KMS-11 (cell line): ENCODE measurements at regions not wholly inside any gene's neighbourhood (a gene's known extent, or its start where the extent isn't known, plus 50 kb on each side); places are given as distances from the start of the nearest gene placed in this dataset.

Experiments
- H2AFZ ChIP-seq: fragments of 200-600 bp; sonication (generic); 2 replicates; pipeline ENCODE4 v1.6.1; 2016; ENCODE audit warnings: antibody characterized with exemption, mixed run types, low read depth
- H3K27ac ChIP-seq: fragments of 200-600 bp; sonication (generic); 2 replicates; pipeline ENCODE4 v1.6.1; 2016; ENCODE audit warnings: mild to moderate bottlenecking, mixed run types
- H3K27me3 ChIP-seq: fragments of 200-600 bp; sonication (generic); 2 replicates; pipeline ENCODE4 v1.6.1; 2017; ENCODE audit warnings: mild to moderate bottlenecking, low read depth, mixed run types, moderate library complexity; ENCODE audit not compliant: insufficient read depth
- H3K36me3 ChIP-seq: fragments of 200-600 bp; sonication (generic); 2 replicates; pipeline ENCODE4 v1.6.1; 2017; ENCODE audit warnings: mild to moderate bottlenecking, mixed run types; ENCODE audit not compliant: insufficient read depth
- H3K4me1 ChIP-seq: fragments of 200-600 bp; sonication (generic); 2 replicates; pipeline ENCODE4 v1.6.1; 2016; ENCODE audit warnings: mild to moderate bottlenecking, low read depth, mixed run types; ENCODE audit not compliant: poor library complexity, severe bottlenecking
- H3K4me2 ChIP-seq: fragments of 200-600 bp; sonication (generic); 2 replicates; pipeline ENCODE4 v1.7.0; 2016; ENCODE audit warnings: mild to moderate bottlenecking, mixed run types
- H3K4me3 ChIP-seq: fragments of 200-600 bp; sonication (generic); IDR thresholded peaks from 2 replicates; pipeline ENCODE4 v1.6.1; 2017; ENCODE audit warnings: low read depth, low read length, mixed read lengths; ENCODE audit not compliant: insufficient read depth
- H3K79me2 ChIP-seq: fragments of 200-600 bp; sonication (generic); 2 replicates; pipeline ENCODE4 v1.6.1; 2016; ENCODE audit warnings: low read depth, mixed run types; ENCODE audit not compliant: insufficient read depth
- H3K9ac ChIP-seq: fragments of 200-600 bp; sonication (generic); 2 replicates; pipeline ENCODE4 v1.6.1; 2016; ENCODE audit warnings: mild to moderate bottlenecking, mixed run types
- H4K20me1 ChIP-seq: fragments of 200-600 bp; sonication (generic); 2 replicates; pipeline ENCODE4 v1.6.1; 2016; ENCODE audit warnings: mild to moderate bottlenecking, mixed run types; ENCODE audit not compliant: insufficient read depth
- TF ChIP-seq, protein P1 (sequence below): fragments of 200-600 bp; sonication (generic); conservative IDR thresholded peaks from 2 replicates; pipeline ENCODE4 v1.6.1; 2017; ENCODE audit warnings: low read depth, mild to moderate bottlenecking, antibody characterized with exemption, low read length, moderate library complexity, mixed read lengths

DNA sequence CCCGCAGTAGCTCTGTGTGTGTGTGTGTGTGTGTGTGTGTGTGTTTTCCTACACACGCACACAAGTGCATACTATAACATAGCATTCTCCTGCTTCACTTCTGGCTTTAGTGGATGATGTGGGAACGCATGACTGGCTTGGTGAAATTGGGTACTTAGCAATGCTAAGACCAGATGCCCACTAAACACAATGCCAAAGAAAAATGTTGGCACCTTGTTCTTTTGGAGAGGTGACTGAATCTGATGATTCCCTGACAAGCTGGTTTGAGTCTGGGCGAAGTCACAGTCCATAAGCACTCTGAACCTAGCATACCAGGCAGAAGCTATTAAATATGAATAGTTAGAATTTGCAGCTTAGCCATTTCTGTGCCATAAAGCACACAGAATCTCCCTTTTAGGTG lies 68.0 kb upstream of the CDCA7L start:
- H3K9ac ChIP-seq: no peak overlapping the region
- H4K20me1 ChIP-seq: no peaks in the 10 kb centered on the region
- H3K27ac ChIP-seq: no peak overlapping the region
- no peaks in the 10 kb centered on the region for H3K79me2 ChIP-seq
- H3K27me3 ChIP-seq: no peaks in the 10 kb centered on the region
- no peak overlapping the region for H2AFZ ChIP-seq
- no peaks in the 10 kb centered on the region for H3K36me3 ChIP-seq
- TF ChIP-seq, protein P1, sequence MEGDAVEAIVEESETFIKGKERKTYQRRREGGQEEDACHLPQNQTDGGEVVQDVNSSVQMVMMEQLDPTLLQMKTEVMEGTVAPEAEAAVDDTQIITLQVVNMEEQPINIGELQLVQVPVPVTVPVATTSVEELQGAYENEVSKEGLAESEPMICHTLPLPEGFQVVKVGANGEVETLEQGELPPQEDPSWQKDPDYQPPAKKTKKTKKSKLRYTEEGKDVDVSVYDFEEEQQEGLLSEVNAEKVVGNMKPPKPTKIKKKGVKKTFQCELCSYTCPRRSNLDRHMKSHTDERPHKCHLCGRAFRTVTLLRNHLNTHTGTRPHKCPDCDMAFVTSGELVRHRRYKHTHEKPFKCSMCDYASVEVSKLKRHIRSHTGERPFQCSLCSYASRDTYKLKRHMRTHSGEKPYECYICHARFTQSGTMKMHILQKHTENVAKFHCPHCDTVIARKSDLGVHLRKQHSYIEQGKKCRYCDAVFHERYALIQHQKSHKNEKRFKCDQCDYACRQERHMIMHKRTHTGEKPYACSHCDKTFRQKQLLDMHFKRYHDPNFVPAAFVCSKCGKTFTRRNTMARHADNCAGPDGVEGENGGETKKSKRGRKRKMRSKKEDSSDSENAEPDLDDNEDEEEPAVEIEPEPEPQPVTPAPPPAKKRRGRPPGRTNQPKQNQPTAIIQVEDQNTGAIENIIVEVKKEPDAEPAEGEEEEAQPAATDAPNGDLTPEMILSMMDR: no peak
- no peak overlapping the region for H3K4me2 ChIP-seq
- no peak overlapping the region for H3K4me3 ChIP-seq
- H3K4me1 ChIP-seq: no peaks in the 10 kb centered on the region

GRCh38 chr7:22008683-22009082 lies 63.0 kb upstream of the CDCA7L start:
- Histone ChIP-seq H4K20me1 (no peaks in the 10 kb centered on the region), H3K79me2 (no peaks in the 10 kb centered on the region), H2AFZ (no peak overlapping the region), H3K27ac (no peak overlapping the region), H3K4me2 (no peak overlapping the region), H3K27me3 (no peaks in the 10 kb centered on the region), H3K4me3 (no peak overlapping the region), H3K36me3 (no peaks in the 10 kb centered on the region), H3K4me1 (no peaks in the 10 kb centered on the region), H3K9ac (no peak overlapping the region)
- TF ChIP-seq, protein P1: no peak

- Histone ChIP-seq H3K36me3 (no peaks in the 10 kb centered on the region), H3K4me1 (no peaks in the 10 kb centered on the region), H3K27me3 (no peaks in the 10 kb centered on the region), H3K9ac (no peak overlapping the region), H3K27ac (no peak overlapping the region), H3K4me2 (no peak overlapping the region), H3K4me3 (no peak overlapping the region), H4K20me1 (no peaks in the 10 kb centered on the region), H2AFZ (no peak overlapping the region), H3K79me2 (no peaks in the 10 kb centered on the region)
- TF ChIP-seq, protein P1: no peak
Observed at GRCh38 chr7:22008087-22008486, 62.4 kb upstream of the CDCA7L start.

DNA sequence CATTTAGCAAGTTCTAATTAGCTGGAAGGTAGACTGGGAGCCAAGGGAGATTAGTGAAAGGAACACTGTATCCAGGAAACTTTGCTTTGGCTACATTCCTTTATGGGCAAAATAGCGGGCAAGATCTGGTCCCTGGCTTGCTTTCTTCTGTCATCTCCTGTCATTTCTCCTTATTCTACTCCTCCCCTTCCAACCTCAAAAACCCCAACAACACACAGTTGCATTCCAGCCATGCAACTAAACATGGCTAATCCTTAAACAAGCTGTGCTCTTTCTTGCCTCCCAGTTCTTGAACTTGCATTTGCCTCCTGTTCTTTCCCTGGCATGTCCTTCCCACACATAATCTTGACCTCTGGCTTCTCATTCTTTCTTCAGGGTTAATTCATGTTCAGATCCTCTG lies 59.5 kb upstream of the CDCA7L start:
- TF ChIP-seq, protein P1: no peak
- Histone ChIP-seq H3K4me2 (no peak overlapping the region), H3K27me3 (no peaks in the 10 kb centered on the region), H2AFZ (no peak overlapping the region), H3K4me3 (no peak overlapping the region), H3K27ac (no peak overlapping the region), H3K4me1 (no peaks in the 10 kb centered on the region), H3K9ac (no peak overlapping the region), H3K36me3 (no peaks in the 10 kb centered on the region), H3K79me2 (no peaks in the 10 kb centered on the region), H4K20me1 (no peaks in the 10 kb centered on the region)
